ENCODE measurements at regions not wholly inside any gene's neighbourhood (a gene's known extent, or its start where the extent isn't known, plus 50 kb on each side); places are given as distances from the start of the nearest gene placed in this dataset.

GRCh38 chr3:176867681-176868663 is 329.3 kb downstream of the TBL1XR1 start:
- TF ChIP-seq POLR2A (IDR thresholded peaks at IDR 0.05) = no peak
- TF ChIP-seq, protein P1, sequence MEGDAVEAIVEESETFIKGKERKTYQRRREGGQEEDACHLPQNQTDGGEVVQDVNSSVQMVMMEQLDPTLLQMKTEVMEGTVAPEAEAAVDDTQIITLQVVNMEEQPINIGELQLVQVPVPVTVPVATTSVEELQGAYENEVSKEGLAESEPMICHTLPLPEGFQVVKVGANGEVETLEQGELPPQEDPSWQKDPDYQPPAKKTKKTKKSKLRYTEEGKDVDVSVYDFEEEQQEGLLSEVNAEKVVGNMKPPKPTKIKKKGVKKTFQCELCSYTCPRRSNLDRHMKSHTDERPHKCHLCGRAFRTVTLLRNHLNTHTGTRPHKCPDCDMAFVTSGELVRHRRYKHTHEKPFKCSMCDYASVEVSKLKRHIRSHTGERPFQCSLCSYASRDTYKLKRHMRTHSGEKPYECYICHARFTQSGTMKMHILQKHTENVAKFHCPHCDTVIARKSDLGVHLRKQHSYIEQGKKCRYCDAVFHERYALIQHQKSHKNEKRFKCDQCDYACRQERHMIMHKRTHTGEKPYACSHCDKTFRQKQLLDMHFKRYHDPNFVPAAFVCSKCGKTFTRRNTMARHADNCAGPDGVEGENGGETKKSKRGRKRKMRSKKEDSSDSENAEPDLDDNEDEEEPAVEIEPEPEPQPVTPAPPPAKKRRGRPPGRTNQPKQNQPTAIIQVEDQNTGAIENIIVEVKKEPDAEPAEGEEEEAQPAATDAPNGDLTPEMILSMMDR (IDR thresholded peaks at IDR 0.05) = no peak
- DNase-seq (ENCODE audit: low spot score in 2 of 2) = peak; percentile 46 to 80
- intact Hi-C loops (cut with DNase I; ENCODE audit: low total_unique reads) = no loop called here
- WGBS, 2 donors = 40 to 48% methylated on average over 7 of the region's 7 CpGs
- no peak overlapping the region for H3K4me3 ChIP-seq (ENCODE audit: low read depth, poor library complexity, severe bottlenecking)

DNA sequence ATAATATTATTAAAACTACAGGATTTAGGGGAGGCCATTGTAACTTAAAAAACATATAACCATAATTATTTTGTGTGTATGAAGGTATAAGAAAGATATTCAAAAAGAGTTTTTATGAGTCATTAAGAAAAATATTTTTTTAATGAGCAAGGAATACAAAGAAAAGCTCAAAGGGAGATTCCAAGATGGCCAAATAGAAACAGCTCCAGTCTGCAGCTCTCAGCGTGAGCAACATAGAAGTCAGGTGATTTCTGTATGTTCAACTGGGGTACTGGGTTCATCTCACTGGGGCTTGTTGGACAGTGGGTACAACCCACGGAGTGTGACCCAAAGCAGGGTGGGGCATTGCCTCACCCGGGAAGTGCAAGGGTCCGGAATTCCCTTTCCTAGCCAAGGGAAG is 336.1 kb downstream of the TBL1XR1 start:
- no peak overlapping the region for H3K4me3 ChIP-seq (ENCODE audit: low read depth, poor library complexity, severe bottlenecking)
- TF ChIP-seq, protein P1 (IDR thresholded peaks at IDR 0.05) = no peak
- no peak for TF ChIP-seq POLR2A (IDR thresholded peaks at IDR 0.05)
- intact Hi-C loops (cut with DNase I; ENCODE audit: low total_unique reads) = no loop called here
- DNase-seq (ENCODE audit: low spot score in 2 of 2) = no peak
- WGBS, 2 donors = 86 to 96% methylated on average over 4 of the region's 4 CpGs

DNA sequence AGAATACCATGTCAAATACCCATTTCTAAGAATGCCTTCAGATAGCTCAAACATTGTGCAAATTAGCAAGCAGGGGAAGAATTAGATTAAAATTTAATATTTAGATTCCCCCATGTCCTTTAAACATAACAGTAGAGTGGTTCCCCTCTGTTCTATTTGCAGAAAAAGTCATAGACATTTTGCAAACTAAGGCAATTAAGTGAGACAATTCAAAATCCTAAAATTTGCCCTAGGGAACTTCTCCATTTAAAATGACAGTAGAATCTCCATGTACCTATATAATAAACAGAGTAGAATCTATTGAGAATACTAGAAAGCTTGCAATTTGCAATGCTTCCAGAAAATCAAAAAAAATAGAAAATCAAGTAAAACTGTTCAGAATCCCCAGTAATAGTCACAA is 340.6 kb downstream of the TBL1XR1 start:
- TF ChIP-seq POLR2A (IDR thresholded peaks at IDR 0.05) = no peak
- TF ChIP-seq, protein P1 (IDR thresholded peaks at IDR 0.05) = no peak
- H3K4me3 ChIP-seq (ENCODE audit: low read depth, poor library complexity, severe bottlenecking) = no peak overlapping the region
- no peak for DNase-seq (ENCODE audit: low spot score in 2 of 2)
- intact Hi-C loops (cut with DNase I; ENCODE audit: low total_unique reads) = no loop called here

GRCh38 chr3:176855901-176856486 is 341.3 kb downstream of the TBL1XR1 start:
- H3K4me3 ChIP-seq (ENCODE audit: low read depth, poor library complexity, severe bottlenecking) = no peak overlapping the region
- intact Hi-C loops (cut with DNase I; ENCODE audit: low total_unique reads) = no loop called here
- no peak for TF ChIP-seq POLR2A (IDR thresholded peaks at IDR 0.05)
- TF ChIP-seq, protein P1 (IDR thresholded peaks at IDR 0.05) = no peak
- no peak for DNase-seq (ENCODE audit: low spot score in 2 of 2)
- WGBS, 2 donors = 72 to 80% methylated on average over 2 of the region's 2 CpGs

DNA sequence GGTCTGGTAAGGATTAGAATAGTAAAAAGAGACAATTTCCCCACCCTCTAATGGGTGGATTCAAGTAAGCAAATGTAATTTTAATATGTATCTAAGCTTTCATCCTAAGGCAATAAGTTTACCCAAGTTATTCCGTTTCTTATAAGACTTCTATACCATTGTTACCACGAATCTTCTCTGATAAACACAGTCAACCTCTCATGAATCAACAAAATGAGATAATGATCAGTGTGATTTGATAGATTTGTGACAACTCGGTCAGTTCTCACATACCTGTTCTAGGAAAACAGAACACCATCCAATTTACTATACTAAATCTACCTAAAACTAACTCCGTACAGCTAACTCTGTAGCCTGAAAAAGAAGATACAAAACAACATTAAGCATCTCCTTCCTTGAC is 342.1 kb downstream of the TBL1XR1 start:
- no peak overlapping the region for H3K4me3 ChIP-seq (ENCODE audit: low read depth, poor library complexity, severe bottlenecking)
- 67 to 90% methylated on average over 4 of the region's 4 CpGs for WGBS, 2 donors
- no peak for DNase-seq (ENCODE audit: low spot score in 2 of 2)
- TF ChIP-seq, protein P1 (IDR thresholded peaks at IDR 0.05) = no peak
- TF ChIP-seq POLR2A (IDR thresholded peaks at IDR 0.05) = no peak
- intact Hi-C loops (cut with DNase I; ENCODE audit: low total_unique reads) = no loop called here

Measured in lower leg skin (tissue), 4 donors.